ENCODE measurements at regions not wholly inside any gene's neighbourhood (a gene's known extent, or its start where the extent isn't known, plus 50 kb on each side); places are given as distances from the start of the nearest gene placed in this dataset.

DNA sequence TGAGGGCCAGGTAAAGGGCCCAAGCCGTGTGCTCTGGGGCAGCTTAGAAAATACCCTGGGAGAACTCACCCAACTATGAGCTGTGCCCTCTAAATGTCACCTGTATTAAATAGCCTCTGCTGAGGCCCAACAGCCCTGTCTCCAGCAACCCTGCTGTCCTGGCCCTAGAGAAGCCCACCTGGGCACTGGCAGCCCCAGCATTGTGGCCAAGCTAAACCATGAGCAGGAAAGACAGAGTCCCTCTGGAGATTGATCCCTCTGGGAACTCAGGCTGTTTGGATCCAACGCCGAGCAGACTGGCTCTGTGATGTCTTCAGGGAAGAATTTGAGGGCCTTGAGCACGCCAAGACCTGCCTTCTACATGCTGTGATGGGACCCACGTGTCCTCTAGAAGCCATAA lies 126.5 kb downstream of the TTC32 start:
- H3K4me1 ChIP-seq (ENCODE audit: insufficient read depth, low read length): peaks cover 18% of the 10 kb centered on the region
- H3K9me3 ChIP-seq (ENCODE audit: insufficient read depth, low read depth, low read length): no peaks in the 10 kb centered on the region
- H3K36me3 ChIP-seq (ENCODE audit: insufficient read depth, low read depth, low read length): no peaks in the 10 kb centered on the region
- H3K27me3 ChIP-seq (ENCODE audit: insufficient read depth, low read length): no peaks in the 10 kb centered on the region
- no peak overlapping the region for H3K9ac ChIP-seq (ENCODE audit: low read depth, low read length)
- no peak overlapping the region for H3K4me3 ChIP-seq (ENCODE audit: low read length)
- no peak overlapping the region for H3K27ac ChIP-seq (ENCODE audit: low read length)

DNA sequence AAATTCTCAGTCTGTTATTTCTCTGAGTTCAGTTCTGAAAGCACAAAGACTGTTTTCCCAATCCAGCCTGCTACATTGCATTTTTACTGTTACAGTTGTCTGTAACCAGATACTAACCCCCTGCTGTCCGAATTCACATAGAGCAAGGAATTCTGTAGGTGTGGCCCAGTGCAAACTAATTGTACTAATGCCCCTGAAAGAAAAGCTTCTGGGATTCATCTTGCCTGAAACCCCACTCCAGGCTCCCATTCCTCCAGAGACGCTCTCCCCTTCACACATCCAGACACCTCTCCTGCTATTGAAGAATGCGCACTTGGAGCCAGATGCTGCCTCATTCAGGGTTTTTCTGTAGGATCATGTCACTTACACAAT lies 127.0 kb downstream of the TTC32 start:
- H3K4me1 ChIP-seq (ENCODE audit: insufficient read depth, low read length): peaks cover 18% of the 10 kb centered on the region
- no peak overlapping the region for H3K27ac ChIP-seq (ENCODE audit: low read length)
- no peaks in the 10 kb centered on the region for H3K36me3 ChIP-seq (ENCODE audit: insufficient read depth, low read depth, low read length)
- H3K4me3 ChIP-seq (ENCODE audit: low read length): no peak overlapping the region; the same call in 1 of the 2 replicates
- no peaks in the 10 kb centered on the region for H3K27me3 ChIP-seq (ENCODE audit: insufficient read depth, low read length)
- H3K9me3 ChIP-seq (ENCODE audit: insufficient read depth, low read depth, low read length): no peaks in the 10 kb centered on the region
- H3K9ac ChIP-seq (ENCODE audit: low read depth, low read length): no peak overlapping the region

- H3K27me3 ChIP-seq (ENCODE audit: insufficient read depth, low read length): no peaks in the 10 kb centered on the region
- no peak overlapping the region for H3K9ac ChIP-seq (ENCODE audit: low read depth, low read length)
Measured at GRCh38 chr2:19772981-19773380, 128.8 kb downstream of the TTC32 start.

GRCh38 chr2:19769513-19769912 lies 132.3 kb downstream of the TTC32 start:
- Histone ChIP-seq H3K27ac (ENCODE audit: low read length) (no peak overlapping the region), H3K4me3 (ENCODE audit: low read length) (no peak overlapping the region), H3K4me1 (ENCODE audit: insufficient read depth, low read length) (peaks cover 18% of the 10 kb centered on the region), H3K9me3 (ENCODE audit: insufficient read depth, low read depth, low read length) (no peaks in the 10 kb centered on the region), H3K36me3 (ENCODE audit: insufficient read depth, low read depth, low read length) (no peaks in the 10 kb centered on the region), H3K9ac (ENCODE audit: low read depth, low read length) (no peak overlapping the region), H3K27me3 (ENCODE audit: insufficient read depth, low read length) (no peaks in the 10 kb centered on the region)

More at GRCh38 chr2:19772981-19773380, 128.8 kb downstream of the TTC32 start:
- H3K4me3 ChIP-seq (ENCODE audit: low read length): no peak overlapping the region
- peaks cover 21% of the 10 kb centered on the region for H3K4me1 ChIP-seq (ENCODE audit: insufficient read depth, low read length)
- H3K36me3 ChIP-seq (ENCODE audit: insufficient read depth, low read depth, low read length): no peaks in the 10 kb centered on the region
- no peak overlapping the region for H3K27ac ChIP-seq (ENCODE audit: low read length)
- H3K9me3 ChIP-seq (ENCODE audit: insufficient read depth, low read depth, low read length): no peaks in the 10 kb centered on the region

- H3K9ac ChIP-seq (ENCODE audit: low read depth, low read length): no peak overlapping the region
- H3K4me3 ChIP-seq (ENCODE audit: low read length): no peak overlapping the region
- no peaks in the 10 kb centered on the region for H3K9me3 ChIP-seq (ENCODE audit: insufficient read depth, low read depth, low read length)
- H3K27me3 ChIP-seq (ENCODE audit: insufficient read depth, low read length): no peaks in the 10 kb centered on the region
- no peak overlapping the region for H3K27ac ChIP-seq (ENCODE audit: low read length)
- H3K36me3 ChIP-seq (ENCODE audit: insufficient read depth, low read depth, low read length): no peaks in the 10 kb centered on the region
- peaks cover 10% of the 10 kb centered on the region; the same call in 1 of the 2 replicates for H3K4me1 ChIP-seq (ENCODE audit: insufficient read depth, low read length)
Measured at GRCh38 chr2:19767899-19768298, 133.9 kb downstream of the TTC32 start.

DNA sequence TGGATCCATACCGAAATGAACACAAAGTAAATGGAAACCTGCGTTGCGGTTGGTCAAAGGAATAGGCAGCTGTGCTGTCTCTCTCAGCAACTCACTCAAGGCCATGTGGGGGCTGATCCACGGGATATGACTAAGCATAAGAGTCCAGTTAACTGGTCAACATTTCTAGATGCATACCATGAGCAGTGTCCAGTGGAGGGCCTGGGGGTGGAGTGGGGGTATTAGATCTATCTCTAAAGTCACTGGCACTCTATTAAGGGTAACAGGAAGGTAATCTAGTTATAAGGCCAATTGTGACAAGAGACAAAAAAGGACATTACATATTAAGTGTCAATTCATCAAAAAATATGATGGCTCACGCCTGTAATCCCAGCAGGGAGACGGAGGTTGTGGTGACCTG lies 136.8 kb downstream of the TTC32 start:
- Histone ChIP-seq H3K36me3 (ENCODE audit: insufficient read depth, low read depth, low read length) (no peaks in the 10 kb centered on the region), H3K4me1 (ENCODE audit: insufficient read depth, low read length) (peaks cover 5% of the 10 kb centered on the region; the same call in 1 of the 2 replicates), H3K9ac (ENCODE audit: low read depth, low read length) (no peak overlapping the region), H3K9me3 (ENCODE audit: insufficient read depth, low read depth, low read length) (no peaks in the 10 kb centered on the region), H3K4me3 (ENCODE audit: low read length) (no peak overlapping the region), H3K27me3 (ENCODE audit: insufficient read depth, low read length) (no peaks in the 10 kb centered on the region), H3K27ac (ENCODE audit: low read length) (no peak overlapping the region)

DNA sequence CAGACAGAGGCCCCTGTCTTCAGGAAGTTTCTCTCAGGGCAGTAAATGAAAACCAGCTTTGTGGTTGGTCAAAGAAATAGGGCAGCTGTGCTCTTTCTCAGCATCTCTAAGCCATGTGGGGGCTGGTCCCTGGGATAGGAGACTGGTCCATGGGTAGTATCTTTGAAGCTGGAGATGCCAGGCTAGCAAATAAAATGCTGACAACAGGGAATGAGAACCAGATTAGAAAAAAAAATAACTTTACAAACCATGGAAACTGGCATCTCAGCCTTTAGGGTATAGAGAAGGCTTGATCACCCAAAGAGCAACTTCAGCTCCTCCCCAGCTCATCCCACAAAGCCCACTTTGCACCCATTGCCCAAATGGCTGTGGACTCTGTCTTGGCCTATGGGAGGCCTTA lies 138.1 kb downstream of the TTC32 start:
- Histone ChIP-seq H3K4me1 (ENCODE audit: insufficient read depth, low read length) (peaks cover 5% of the 10 kb centered on the region; the same call in 1 of the 2 replicates), H3K4me3 (ENCODE audit: low read length) (no peak overlapping the region), H3K27ac (ENCODE audit: low read length) (no peak overlapping the region), H3K27me3 (ENCODE audit: insufficient read depth, low read length) (no peaks in the 10 kb centered on the region), H3K9me3 (ENCODE audit: insufficient read depth, low read depth, low read length) (no peaks in the 10 kb centered on the region), H3K9ac (ENCODE audit: low read depth, low read length) (no peak overlapping the region), H3K36me3 (ENCODE audit: insufficient read depth, low read depth, low read length) (no peaks in the 10 kb centered on the region)

GRCh38 chr2:19762959-19763605 lies 138.7 kb downstream of the TTC32 start:
- H3K9ac ChIP-seq (ENCODE audit: low read depth, low read length): no peak overlapping the region
- peaks cover 4% of the 10 kb centered on the region; the same call in 1 of the 2 replicates for H3K4me1 ChIP-seq (ENCODE audit: insufficient read depth, low read length)
- no peaks in the 10 kb centered on the region for H3K36me3 ChIP-seq (ENCODE audit: insufficient read depth, low read depth, low read length)
- H3K27me3 ChIP-seq (ENCODE audit: insufficient read depth, low read length): no peaks in the 10 kb centered on the region
- H3K9me3 ChIP-seq (ENCODE audit: insufficient read depth, low read depth, low read length): no peaks in the 10 kb centered on the region
- H3K4me3 ChIP-seq (ENCODE audit: low read length): no peak overlapping the region
- no peak overlapping the region for H3K27ac ChIP-seq (ENCODE audit: low read length)

DNA sequence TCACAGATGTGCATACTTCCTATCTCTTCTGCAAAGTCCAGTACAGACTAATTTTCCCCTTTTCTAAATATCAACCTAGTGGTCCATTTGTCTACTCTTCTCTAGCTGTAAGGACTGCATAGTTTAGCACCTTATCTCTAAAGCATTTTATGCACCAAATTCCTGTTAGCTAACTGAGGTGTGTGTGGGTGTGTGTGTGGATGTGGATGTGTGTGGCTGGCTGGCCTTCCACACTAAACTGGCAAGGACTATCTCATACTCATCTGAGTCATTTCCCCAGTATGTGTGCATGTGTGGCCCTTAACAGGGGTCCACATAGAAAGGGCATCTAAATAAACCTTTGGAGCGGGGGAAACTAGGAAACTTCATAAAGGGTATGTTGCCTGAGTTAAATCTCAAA lies 139.6 kb downstream of the TTC32 start:
- no peaks in the 10 kb centered on the region for H3K4me1 ChIP-seq (ENCODE audit: insufficient read depth, low read length)
- no peak overlapping the region for H3K4me3 ChIP-seq (ENCODE audit: low read length)
- H3K27me3 ChIP-seq (ENCODE audit: insufficient read depth, low read length): no peaks in the 10 kb centered on the region
- H3K36me3 ChIP-seq (ENCODE audit: insufficient read depth, low read depth, low read length): no peaks in the 10 kb centered on the region
- H3K9me3 ChIP-seq (ENCODE audit: insufficient read depth, low read depth, low read length): no peaks in the 10 kb centered on the region
- no peak overlapping the region for H3K27ac ChIP-seq (ENCODE audit: low read length)
- H3K9ac ChIP-seq (ENCODE audit: low read depth, low read length): no peak overlapping the region

GRCh38 chr2:19759880-19760279 lies 141.9 kb downstream of the TTC32 start:
- Histone ChIP-seq H3K27me3 (ENCODE audit: insufficient read depth, low read length) (no peaks in the 10 kb centered on the region), H3K36me3 (ENCODE audit: insufficient read depth, low read depth, low read length) (no peaks in the 10 kb centered on the region), H3K27ac (ENCODE audit: low read length) (no peak overlapping the region), H3K4me1 (ENCODE audit: insufficient read depth, low read length) (no peaks in the 10 kb centered on the region), H3K4me3 (ENCODE audit: low read length) (no peak overlapping the region), H3K9me3 (ENCODE audit: insufficient read depth, low read depth, low read length) (no peaks in the 10 kb centered on the region), H3K9ac (ENCODE audit: low read depth, low read length) (no peak overlapping the region)

GRCh38 chr2:19758658-19759057 lies 143.1 kb downstream of the TTC32 start:
- H3K27me3 ChIP-seq (ENCODE audit: insufficient read depth, low read length): no peaks in the 10 kb centered on the region
- H3K9ac ChIP-seq (ENCODE audit: low read depth, low read length): no peak overlapping the region
- no peaks in the 10 kb centered on the region for H3K36me3 ChIP-seq (ENCODE audit: insufficient read depth, low read depth, low read length)
- H3K4me1 ChIP-seq (ENCODE audit: insufficient read depth, low read length): no peaks in the 10 kb centered on the region
- no peak overlapping the region for H3K4me3 ChIP-seq (ENCODE audit: low read length)
- H3K9me3 ChIP-seq (ENCODE audit: insufficient read depth, low read depth, low read length): no peaks in the 10 kb centered on the region
- H3K27ac ChIP-seq (ENCODE audit: low read length): no peak overlapping the region

- Histone ChIP-seq H3K27ac (ENCODE audit: low read length) (no peak overlapping the region), H3K9me3 (ENCODE audit: insufficient read depth, low read depth, low read length) (no peaks in the 10 kb centered on the region), H3K4me1 (ENCODE audit: insufficient read depth, low read length) (no peaks in the 10 kb centered on the region), H3K27me3 (ENCODE audit: insufficient read depth, low read length) (no peaks in the 10 kb centered on the region), H3K9ac (ENCODE audit: low read depth, low read length) (no peak overlapping the region), H3K36me3 (ENCODE audit: insufficient read depth, low read depth, low read length) (no peaks in the 10 kb centered on the region), H3K4me3 (ENCODE audit: low read length) (no peak overlapping the region)
Measured at GRCh38 chr2:19757586-19757985, 144.2 kb downstream of the TTC32 start.
